Naive thymus-derived CD8-positive, alpha-beta T cell (primary cell): ENCODE measurements at regions not wholly inside any gene's neighbourhood (a gene's known extent, or its start where the extent isn't known, plus 50 kb on each side); places are given as distances from the start of the nearest gene placed in this dataset.

ENCODE experiments used
- ATAC-seq, 2 donors: fragments of 150-1000 bp; cut with Tn5 transposase in 1 of 2; sonication (Bioruptor Pico), chemical (Tn5 transposase) in 1 of 2; 1 replicate in 1 of 2; 2 replicates in 1 of 2; pipeline ENCODE4 v1.10.0; 2021; ENCODE audit warnings: mild to moderate bottlenecking in 2 of 2, moderate library complexity in 2 of 2
- POLR2A ChIA-PET: fragments of 350-600 bp; sonication (Branson Sonifier 250); formaldehyde crosslinking; loops from one replicate; lab custom pipeline; 2021; ENCODE audit warnings: antibody characterized with exemption; lab: Charles Lee
- DNase-seq, 10 donors: peaks; one replicate each; pipeline versions ENCODE4 v3.0.0 to v3.0.0-alpha.2; 2020 to 2022
- H3K27ac Mint-ChIP-seq, 10 donors: one replicate each; pipeline ENCODE4 v1.8.0; 2020 to 2022; ENCODE audit warnings: mild to moderate bottlenecking in 10 of 10, mixed read lengths in 10 of 10, moderate library complexity in 4 of 10, inconsistent platforms in 1 of 10
- H3K27me3 Mint-ChIP-seq, 5 donors: one replicate each; pipeline ENCODE4 v1.8.0; 2021 to 2022; ENCODE audit warnings: mixed read lengths in 5 of 5
- H3K36me3 Mint-ChIP-seq, 3 donors: one replicate each; pipeline ENCODE4 v1.8.0; 2020 to 2022; ENCODE audit warnings: mixed read lengths in 3 of 3, mild to moderate bottlenecking in 2 of 3, inconsistent platforms in 1 of 3
- H3K4me1 Mint-ChIP-seq, 4 donors: one replicate each; pipeline ENCODE4 v1.8.0; 2021 to 2022; ENCODE audit warnings: mixed read lengths in 4 of 4
- H3K4me3 Mint-ChIP-seq, 10 donors: one replicate each; pipeline ENCODE4 v1.8.0; 2020 to 2022; ENCODE audit warnings: mild to moderate bottlenecking in 10 of 10, mixed read lengths in 10 of 10, moderate library complexity in 6 of 10, inconsistent platforms in 1 of 10
- H3K9me3 Mint-ChIP-seq, 9 donors: one replicate each; pipeline ENCODE4 v1.8.0; 2020 to 2022; ENCODE audit warnings: mixed read lengths in 9 of 9, mild to moderate bottlenecking in 3 of 9, inconsistent platforms in 1 of 9, moderate library complexity in 1 of 9

DNA sequence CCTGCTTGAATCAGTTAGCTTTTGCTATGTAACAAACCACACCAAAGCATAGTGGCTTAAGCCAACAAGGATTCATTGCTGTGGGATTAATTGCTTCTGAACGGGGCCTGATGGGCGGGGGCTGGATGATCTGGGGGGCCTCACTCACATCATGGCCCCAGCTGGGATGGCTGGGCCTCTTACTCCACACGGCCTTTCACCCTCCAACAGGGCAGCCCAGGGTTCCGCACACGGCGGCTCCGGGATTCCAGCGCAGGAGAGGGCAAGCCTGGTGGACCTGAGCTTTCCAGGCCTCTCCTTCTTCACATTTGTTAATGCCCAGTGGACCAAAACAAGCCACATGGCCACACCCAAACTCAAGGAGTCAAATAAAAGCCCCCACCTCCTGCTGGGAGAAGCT is 86.3 kb upstream of the PHLPP1 start:
- Mint-ChIP-seq H3K4me1 (no peaks in the 10 kb centered on the region), H3K27me3 (peaks cover 2 to 6% (median 4%) of the 10 kb centered on the region in 5 donors), H3K4me3 (no peak overlapping the region), H3K27ac (no peak overlapping the region), H3K9me3 (no peaks in the 10 kb centered on the region), H3K36me3 (no peaks in the 10 kb centered on the region)
- POLR2A ChIA-PET, result no interaction called here
- DNase-seq (no peak), ATAC-seq (no peak)

DNA sequence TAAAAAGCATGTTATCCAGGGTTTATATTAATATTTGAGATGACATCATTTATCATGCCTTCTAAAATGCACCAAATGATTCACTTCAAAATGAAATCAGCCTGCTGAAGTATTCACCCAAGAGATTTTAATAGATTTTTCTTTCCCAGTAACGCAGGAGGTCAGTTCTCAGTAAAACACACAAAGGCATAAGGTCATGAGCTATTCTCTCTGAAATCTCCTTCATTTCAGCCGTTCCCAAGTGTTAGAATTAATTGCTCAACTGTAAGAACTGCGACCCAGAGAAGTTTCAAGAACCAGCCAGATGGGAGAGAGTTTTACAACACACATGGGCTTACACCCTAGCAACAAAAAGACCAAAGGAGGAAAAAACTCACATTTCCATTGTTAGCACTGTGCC is 84.2 kb upstream of the PHLPP1 start:
- H3K9me3 Mint-ChIP-seq, result no peaks in the 10 kb centered on the region
- DNase-seq (no peak), ATAC-seq (no peak)
- no peak overlapping the region for H3K4me3 Mint-ChIP-seq
- H3K27me3 Mint-ChIP-seq, result peaks cover 13 to 27% (median 14%) of the 10 kb centered on the region in 5 donors
- no peak overlapping the region for H3K27ac Mint-ChIP-seq
- POLR2A ChIA-PET, result no interaction called here
- no peaks in the 10 kb centered on the region for H3K4me1 Mint-ChIP-seq
- no peaks in the 10 kb centered on the region for H3K36me3 Mint-ChIP-seq

DNA sequence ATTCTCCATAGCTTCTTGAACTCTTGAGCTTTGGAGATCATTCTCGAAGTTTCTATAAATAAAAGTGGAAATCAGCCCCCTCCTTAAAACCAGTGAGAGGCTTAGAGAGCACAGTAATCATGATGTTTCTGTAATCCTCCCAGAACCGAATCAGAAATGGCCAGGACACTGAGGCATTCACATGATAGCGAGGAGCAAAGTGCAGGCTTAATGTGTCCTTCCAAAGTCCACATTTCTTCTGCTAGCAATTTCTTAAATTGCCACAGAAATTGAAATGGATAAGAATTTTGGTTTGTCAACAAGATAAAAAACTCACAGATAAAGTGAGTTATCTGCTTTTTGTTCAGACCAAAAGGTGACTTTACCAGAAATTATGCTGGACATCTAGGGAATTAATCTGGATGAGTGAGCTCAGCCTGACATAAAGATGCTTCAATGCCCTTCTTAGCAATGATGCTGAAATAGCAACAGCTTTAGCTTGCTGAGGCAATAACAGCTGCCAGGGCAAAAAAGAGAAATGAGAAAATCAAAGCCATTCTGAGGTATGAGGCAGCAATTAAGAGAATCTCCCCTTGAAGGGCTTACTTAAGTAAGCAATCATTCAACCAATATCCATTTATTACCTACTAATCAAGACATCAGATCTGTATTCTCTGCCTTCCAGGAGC is 82.4 kb upstream of the PHLPP1 start:
- Mint-ChIP-seq H3K9me3 (no peaks in the 10 kb centered on the region), H3K4me1 (no peaks in the 10 kb centered on the region), H3K4me3 (no peak overlapping the region), H3K27ac (no peak overlapping the region), H3K36me3 (no peaks in the 10 kb centered on the region), H3K27me3 (peaks cover 14 to 34% (median 19%) of the 10 kb centered on the region in 5 donors)
- ATAC-seq, result no peak
- POLR2A ChIA-PET, result no interaction called here
- no peak for DNase-seq

DNA sequence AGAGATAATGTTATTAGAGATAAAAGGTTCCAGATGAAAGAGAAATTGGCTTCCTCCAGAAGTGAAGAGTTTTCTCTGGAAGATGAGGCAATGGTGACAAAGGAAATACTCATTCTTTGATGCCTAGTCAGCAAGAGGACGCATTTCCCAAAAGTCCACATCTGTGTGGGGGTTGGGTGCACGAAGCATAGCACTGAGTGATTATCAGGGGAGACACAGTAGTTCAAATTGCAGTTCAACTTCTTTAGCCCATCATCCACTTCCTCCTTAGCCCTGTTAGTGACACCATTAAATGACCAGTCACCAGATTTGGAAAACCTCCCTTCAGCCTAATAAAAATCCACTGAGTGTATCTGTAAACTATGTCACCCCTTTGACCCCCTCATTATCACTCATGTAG is 80.9 kb upstream of the PHLPP1 start:
- no peak for DNase-seq
- Mint-ChIP-seq H3K36me3 (no peaks in the 10 kb centered on the region), H3K27ac (peak overlapping the region in 1 of 10 donors; percentile 0), H3K4me3 (no peak overlapping the region), H3K27me3 (peaks cover 18 to 44% (median 23%) of the 10 kb centered on the region in 5 donors), H3K9me3 (no peaks in the 10 kb centered on the region), H3K4me1 (no peaks in the 10 kb centered on the region)
- ATAC-seq, result no peak
- POLR2A ChIA-PET, result no interaction called here

DNA sequence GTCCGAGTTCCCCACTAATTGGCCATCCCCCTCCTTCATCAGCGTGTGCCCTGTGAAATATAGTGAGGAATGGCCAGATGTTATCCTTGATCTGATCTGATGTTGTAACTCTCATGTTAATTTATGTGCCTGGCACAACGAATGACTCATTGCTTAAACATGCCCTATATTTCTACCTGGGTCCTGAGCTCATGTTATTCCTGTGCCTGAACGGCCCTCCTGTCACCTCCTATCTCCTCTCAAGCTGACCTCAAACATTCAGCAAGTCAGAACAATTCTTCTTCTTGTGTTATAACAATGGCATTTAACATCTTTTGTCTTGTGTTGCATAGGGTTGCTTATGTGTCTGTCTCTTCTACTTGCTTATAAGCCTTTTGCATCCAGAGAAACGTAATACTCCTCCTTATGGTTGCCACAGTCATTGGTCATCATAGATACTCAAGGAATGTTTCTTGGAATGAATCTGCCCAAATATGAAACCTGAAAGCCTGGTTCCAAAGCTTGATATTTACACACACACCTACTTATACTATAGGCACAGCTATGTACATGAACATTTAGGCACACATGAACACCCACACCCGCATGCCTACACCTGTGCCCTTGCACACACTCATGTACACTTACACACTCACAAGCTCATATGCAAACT is 80.2 kb upstream of the PHLPP1 start:
- POLR2A ChIA-PET, result no interaction called here
- ATAC-seq (no peak), DNase-seq (no peak)
- H3K27ac Mint-ChIP-seq, result no peak overlapping the region
- H3K36me3 Mint-ChIP-seq, result no peaks in the 10 kb centered on the region
- no peaks in the 10 kb centered on the region for H3K9me3 Mint-ChIP-seq
- H3K4me1 Mint-ChIP-seq, result no peaks in the 10 kb centered on the region
- peaks cover 18 to 44% (median 23%) of the 10 kb centered on the region in 5 donors for H3K27me3 Mint-ChIP-seq
- H3K4me3 Mint-ChIP-seq, result no peak overlapping the region

DNA sequence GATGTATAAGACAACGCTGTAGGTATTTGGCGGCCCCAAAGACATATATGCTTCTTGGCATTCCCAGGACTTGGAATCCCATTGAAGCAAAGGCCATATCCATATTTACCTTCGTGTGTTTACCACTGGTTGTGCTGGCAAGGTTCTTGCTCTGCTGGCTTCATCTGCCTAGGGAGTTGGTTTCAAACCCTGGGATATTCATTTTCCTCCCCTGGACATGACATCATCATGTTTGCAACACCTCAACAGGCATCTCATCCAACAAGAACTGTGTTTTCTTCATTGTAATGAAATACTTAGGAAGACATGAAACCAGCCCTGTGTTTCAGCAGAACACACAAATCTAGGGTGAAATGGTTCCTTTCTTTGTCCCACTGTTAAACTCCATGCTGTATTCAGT is 77.9 kb upstream of the PHLPP1 start:
- H3K9me3 Mint-ChIP-seq, result no peaks in the 10 kb centered on the region
- POLR2A ChIA-PET, result no interaction called here
- H3K36me3 Mint-ChIP-seq, result no peaks in the 10 kb centered on the region
- H3K4me3 Mint-ChIP-seq, result no peak overlapping the region
- no peak for ATAC-seq
- H3K4me1 Mint-ChIP-seq, result no peaks in the 10 kb centered on the region
- H3K27me3 Mint-ChIP-seq, result peaks cover 16 to 44% (median 23%) of the 10 kb centered on the region in 5 donors
- no peak overlapping the region for H3K27ac Mint-ChIP-seq
- no peak for DNase-seq

DNA sequence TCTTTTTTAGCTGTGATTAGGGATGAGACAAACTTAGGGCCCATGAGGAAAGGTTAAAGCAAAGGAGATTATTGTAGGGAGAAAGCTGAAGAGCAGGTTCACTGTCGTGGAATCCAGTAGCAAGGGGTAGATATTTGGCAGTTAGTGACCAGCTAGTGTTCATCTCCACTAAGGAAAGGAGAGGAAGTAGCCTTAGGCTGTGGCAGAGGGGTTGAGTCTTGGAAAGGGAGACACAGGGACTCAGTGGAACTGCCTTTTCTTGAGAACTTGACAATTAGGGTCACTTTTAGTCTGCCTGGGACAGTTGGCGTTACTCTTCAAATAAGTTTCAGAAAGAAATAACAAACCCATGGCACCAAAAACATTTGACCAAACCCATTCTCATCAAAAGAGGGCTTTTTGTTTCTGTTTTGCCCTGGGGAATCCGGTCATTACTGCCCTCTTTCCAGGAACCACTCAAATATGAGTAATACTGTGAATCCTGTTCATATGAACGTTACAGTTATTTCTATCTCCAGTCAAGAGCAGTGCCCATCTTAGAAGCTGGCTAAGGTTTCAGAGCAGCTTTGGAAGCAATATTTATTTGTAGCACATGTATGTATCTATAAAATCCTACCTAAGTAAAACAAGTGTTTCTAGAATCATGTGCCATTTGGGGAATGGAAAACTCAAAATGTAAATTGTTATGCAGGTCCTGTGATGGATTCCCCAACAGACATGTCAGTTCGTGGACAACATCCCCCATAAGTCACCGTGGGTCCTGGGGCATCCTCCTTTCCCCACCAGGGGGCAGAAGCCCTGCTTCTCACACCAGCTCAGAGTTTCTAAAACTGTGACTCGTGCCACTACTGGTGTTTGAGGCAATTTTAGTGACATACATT is 77.3 kb upstream of the PHLPP1 start:
- ATAC-seq (peak; percentile 47 to 53), DNase-seq (peak; percentile 9 to 68 (median 31))
- Mint-ChIP-seq H3K36me3 (no peaks in the 10 kb centered on the region), H3K27me3 (peaks cover 16 to 44% (median 23%) of the 10 kb centered on the region in 5 donors), H3K9me3 (no peaks in the 10 kb centered on the region), H3K4me1 (no peaks in the 10 kb centered on the region), H3K27ac (peak overlapping the region in 1 of 10 donors; percentile 37), H3K4me3 (no peak overlapping the region)
- POLR2A ChIA-PET, result no interaction called here

DNA sequence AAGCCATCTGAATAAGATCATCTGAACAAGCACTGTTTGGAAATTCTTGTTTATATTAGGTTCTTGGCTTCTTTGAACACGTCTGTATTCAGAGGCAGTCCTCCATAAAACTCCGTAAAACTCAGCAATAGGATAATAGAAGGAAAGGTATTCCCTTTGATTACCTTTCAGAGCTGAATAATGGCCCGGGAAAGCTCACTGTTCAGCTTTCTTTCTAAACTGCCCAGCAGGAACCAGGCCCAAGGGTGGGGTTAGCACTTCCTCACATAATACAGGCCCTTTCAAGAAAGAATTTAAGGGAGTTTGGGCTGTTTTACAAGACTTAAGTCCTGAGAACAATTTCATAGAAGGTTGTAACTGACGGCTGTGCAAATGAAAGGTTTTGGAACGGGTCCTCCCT is 72.2 kb upstream of the PHLPP1 start:
- Mint-ChIP-seq H3K27ac (no peak overlapping the region), H3K9me3 (no peaks in the 10 kb centered on the region), H3K27me3 (peaks cover 3 to 8% (median 7%) of the 10 kb centered on the region in 5 donors), H3K36me3 (no peaks in the 10 kb centered on the region), H3K4me1 (no peaks in the 10 kb centered on the region), H3K4me3 (no peak overlapping the region)
- DNase-seq (no peak), ATAC-seq (no peak)
- POLR2A ChIA-PET, result no interaction called here

DNA sequence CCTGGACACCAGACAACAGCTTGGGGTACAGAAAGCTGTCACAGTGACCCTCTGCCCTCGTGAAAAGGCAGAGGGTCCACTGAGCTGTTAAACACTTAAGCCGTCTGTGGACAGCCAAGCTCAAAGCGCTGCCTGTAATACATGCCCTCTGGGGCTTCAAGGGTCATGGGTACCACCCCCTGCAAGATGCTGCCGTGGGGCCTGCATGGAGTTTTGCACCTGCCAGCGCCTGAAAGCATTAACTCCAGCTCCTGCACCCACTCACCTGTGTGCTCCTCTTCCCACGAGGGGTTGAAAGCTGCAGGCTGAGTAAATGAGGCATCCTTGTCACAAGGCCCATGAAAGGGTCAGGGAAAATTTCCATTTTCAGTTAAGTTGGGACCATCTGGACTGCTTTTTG is 70.6 kb upstream of the PHLPP1 start:
- H3K4me1 Mint-ChIP-seq, result no peaks in the 10 kb centered on the region
- POLR2A ChIA-PET, result no interaction called here
- no peaks in the 10 kb centered on the region for H3K9me3 Mint-ChIP-seq
- DNase-seq, result no peak
- no peak overlapping the region for H3K27ac Mint-ChIP-seq
- no peak for ATAC-seq
- H3K4me3 Mint-ChIP-seq, result no peak overlapping the region
- H3K27me3 Mint-ChIP-seq, result peaks cover 0 to 4% (median 0%) of the 10 kb centered on the region in 5 donors
- no peaks in the 10 kb centered on the region for H3K36me3 Mint-ChIP-seq

DNA sequence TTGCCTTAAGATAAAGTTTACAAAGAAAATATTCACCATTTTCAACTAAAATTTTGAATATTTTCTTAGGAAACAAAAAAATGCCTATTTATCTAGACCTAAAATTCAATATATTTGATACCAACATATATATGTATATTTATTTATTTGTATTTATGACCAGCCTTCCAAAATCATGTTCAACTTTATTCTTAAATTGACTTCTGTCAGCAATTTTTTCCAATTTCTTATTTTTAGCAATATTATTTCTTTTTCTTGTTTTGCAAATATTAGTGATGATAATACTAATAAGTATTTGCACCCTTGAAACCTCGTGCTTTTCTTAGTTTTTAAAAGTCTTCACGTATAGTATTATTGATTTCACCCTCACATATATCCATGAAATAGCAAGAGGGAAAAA is 68.2 kb upstream of the PHLPP1 start:
- no peaks in the 10 kb centered on the region for H3K36me3 Mint-ChIP-seq
- POLR2A ChIA-PET, result no interaction called here
- H3K27ac Mint-ChIP-seq, result no peak overlapping the region
- no peak overlapping the region for H3K4me3 Mint-ChIP-seq
- no peak for DNase-seq
- H3K27me3 Mint-ChIP-seq, result peaks cover 0 to 5% (median 3%) of the 10 kb centered on the region in 5 donors
- H3K9me3 Mint-ChIP-seq, result no peaks in the 10 kb centered on the region
- H3K4me1 Mint-ChIP-seq, result peaks cover 0 to 2% (median 0%) of the 10 kb centered on the region in 4 donors
- no peak for ATAC-seq

DNA sequence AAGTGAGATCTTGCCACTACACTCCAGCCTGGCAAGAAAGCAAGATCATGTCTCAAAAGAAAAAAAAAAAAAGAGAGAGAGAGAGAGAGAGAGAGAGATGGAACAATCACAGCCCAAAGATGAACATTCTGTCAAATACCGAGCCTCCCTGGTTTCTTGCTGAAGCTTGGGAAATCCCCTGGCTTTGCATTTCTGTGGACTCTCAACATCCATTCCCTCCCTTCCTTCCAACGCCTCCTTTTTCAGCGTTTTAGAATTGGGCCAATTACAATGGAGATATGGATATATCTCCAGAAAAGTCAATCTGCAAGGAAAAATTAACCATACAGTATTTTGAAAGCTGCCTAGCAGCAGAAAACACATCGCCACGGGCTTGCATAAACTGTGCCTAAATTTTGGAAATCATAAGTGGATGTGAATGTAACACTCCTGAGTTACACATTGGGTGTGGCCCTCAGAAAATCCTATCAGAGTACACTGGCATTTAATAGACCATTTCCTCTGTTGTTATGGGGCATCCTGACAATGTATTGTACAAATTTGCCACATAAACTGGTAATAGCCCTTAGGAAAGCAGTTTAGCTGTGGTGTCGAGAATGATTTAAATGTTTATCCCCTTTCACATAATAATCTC is 67.2 kb upstream of the PHLPP1 start:
- peaks cover 0 to 2% (median 0%) of the 10 kb centered on the region in 4 donors for H3K4me1 Mint-ChIP-seq
- H3K27me3 Mint-ChIP-seq, result peaks cover 0 to 5% (median 3%) of the 10 kb centered on the region in 5 donors
- no peaks in the 10 kb centered on the region for H3K36me3 Mint-ChIP-seq
- no peaks in the 10 kb centered on the region for H3K9me3 Mint-ChIP-seq
- POLR2A ChIA-PET, result no interaction called here
- no peak overlapping the region for H3K27ac Mint-ChIP-seq
- no peak overlapping the region for H3K4me3 Mint-ChIP-seq
- ATAC-seq (no peak), DNase-seq (no peak)

DNA sequence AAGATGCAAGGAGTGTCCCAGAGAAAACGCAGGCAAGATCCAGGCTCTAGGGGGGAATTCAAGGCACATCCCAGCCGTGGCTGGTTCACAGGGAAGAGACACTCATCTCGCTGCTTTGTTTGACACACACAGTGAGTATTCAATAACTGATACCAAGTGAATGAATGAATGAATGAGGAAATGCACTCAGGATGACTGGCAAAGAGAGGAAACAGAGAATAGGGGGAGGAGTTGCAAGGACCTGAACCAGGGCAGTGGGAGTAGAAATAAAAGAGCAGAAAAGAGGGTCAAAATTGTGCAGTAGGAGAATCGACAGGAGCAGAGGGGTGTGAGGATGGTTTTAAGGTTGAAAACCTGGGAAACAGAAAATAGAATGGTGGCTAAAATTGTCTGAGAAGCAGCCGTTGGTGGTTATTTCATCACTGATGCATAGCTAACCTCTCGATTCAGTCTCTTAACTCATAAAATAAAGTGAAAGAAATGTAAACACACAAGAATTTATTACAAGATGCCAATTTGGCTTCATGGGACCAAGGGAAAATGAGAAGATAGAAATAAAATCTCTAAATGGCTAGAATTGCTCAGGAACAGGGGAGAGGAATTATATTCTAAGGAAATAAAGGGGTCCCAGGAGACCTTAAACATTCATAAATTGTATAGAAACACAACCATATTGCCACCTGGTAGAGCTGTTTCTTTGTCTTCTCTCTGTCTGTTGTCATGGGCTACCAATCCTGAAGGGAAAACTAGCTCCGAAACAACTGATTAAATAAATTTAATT is 63.9 kb upstream of the PHLPP1 start:
- POLR2A ChIA-PET, result no interaction called here
- DNase-seq (no peak), ATAC-seq (no peak)
- H3K27ac Mint-ChIP-seq, result no peak overlapping the region
- peaks cover 0 to 2% (median 0%) of the 10 kb centered on the region in 4 donors for H3K4me1 Mint-ChIP-seq
- no peaks in the 10 kb centered on the region for H3K36me3 Mint-ChIP-seq
- H3K9me3 Mint-ChIP-seq, result no peaks in the 10 kb centered on the region
- peaks cover 0 to 5% (median 3%) of the 10 kb centered on the region in 5 donors for H3K27me3 Mint-ChIP-seq
- no peak overlapping the region for H3K4me3 Mint-ChIP-seq
